Renal pelvis (tissue), 1 donor: ENCODE measurements at regions not wholly inside any gene's neighbourhood (a gene's known extent, or its start where the extent isn't known, plus 50 kb on each side); places are given as distances from the start of the nearest gene placed in this dataset.

ENCODE experiments used
- DNase-seq: peaks from one replicate; pipeline ENCODE4 v3.0.0-alpha.2; 2013

GRCh38 chr7:131188367-131189339, 139.0 kb upstream of the MKLN1 start:
- DNase-seq: no peak

- DNase-seq: no peak
Observed at GRCh38 chr7:131189488-131189887, 138.2 kb upstream of the MKLN1 start.

- no peak for DNase-seq
Observed at GRCh38 chr7:131190146-131190545, 137.5 kb upstream of the MKLN1 start.

- no peak for DNase-seq
Observed at GRCh38 chr7:131190581-131190980, 137.1 kb upstream of the MKLN1 start.

- DNase-seq: no peak
Observed at GRCh38 chr7:131194070-131194865, 133.4 kb upstream of the MKLN1 start.

GRCh38 chr7:131196803-131197202, 130.9 kb upstream of the MKLN1 start:
- DNase-seq: peak; percentile 42

GRCh38 chr7:131197920-131198615, 129.6 kb upstream of the MKLN1 start:
- no peak for DNase-seq

GRCh38 chr7:131202451-131202850, 125.2 kb upstream of the MKLN1 start:
- no peak for DNase-seq

- no peak for DNase-seq
Observed at GRCh38 chr7:131203291-131203976, 124.2 kb upstream of the MKLN1 start.

GRCh38 chr7:131208777-131209176, 118.9 kb upstream of the MKLN1 start:
- DNase-seq: no peak

GRCh38 chr7:131210618-131211017, 117.1 kb upstream of the MKLN1 start:
- DNase-seq: no peak

GRCh38 chr7:131211500-131211899, 116.2 kb upstream of the MKLN1 start:
- DNase-seq: no peak

GRCh38 chr7:131212114-131212513, 115.6 kb upstream of the MKLN1 start:
- DNase-seq: peak; percentile 28

- DNase-seq: no peak
Observed at GRCh38 chr7:131218727-131219128, 108.9 kb upstream of the MKLN1 start.

GRCh38 chr7:131219312-131220041, 108.2 kb upstream of the MKLN1 start:
- no peak for DNase-seq

GRCh38 chr7:131221061-131221460, 106.6 kb upstream of the MKLN1 start:
- DNase-seq: no peak

GRCh38 chr7:131222171-131222570, 105.5 kb upstream of the MKLN1 start:
- DNase-seq: no peak

GRCh38 chr7:131223151-131223550, 104.5 kb upstream of the MKLN1 start:
- DNase-seq: no peak

GRCh38 chr7:131224996-131225395, 102.7 kb upstream of the MKLN1 start:
- peak; percentile 7 for DNase-seq

- peak; percentile 48 for DNase-seq
Observed at GRCh38 chr7:131225619-131226513, 101.8 kb upstream of the MKLN1 start.
